HG03103 (cell line): ENCODE measurements at regions not wholly inside any gene's neighbourhood (a gene's known extent, or its start where the extent isn't known, plus 50 kb on each side); places are given as distances from the start of the nearest gene placed in this dataset.
"Not testable (repeated sequence)": the region's sequence is repeated elsewhere in the genome, so short reads cannot be mapped to it uniquely, and the experiment has no call there.

Experiments used
- ATAC-seq: cut with Tn5 transposase; IDR thresholded peaks from one replicate; pipeline ENCODE4 v1.9.1; 2021; ENCODE audit warnings: low read depth; ENCODE audit not compliant: unreplicated experiment

DNA sequence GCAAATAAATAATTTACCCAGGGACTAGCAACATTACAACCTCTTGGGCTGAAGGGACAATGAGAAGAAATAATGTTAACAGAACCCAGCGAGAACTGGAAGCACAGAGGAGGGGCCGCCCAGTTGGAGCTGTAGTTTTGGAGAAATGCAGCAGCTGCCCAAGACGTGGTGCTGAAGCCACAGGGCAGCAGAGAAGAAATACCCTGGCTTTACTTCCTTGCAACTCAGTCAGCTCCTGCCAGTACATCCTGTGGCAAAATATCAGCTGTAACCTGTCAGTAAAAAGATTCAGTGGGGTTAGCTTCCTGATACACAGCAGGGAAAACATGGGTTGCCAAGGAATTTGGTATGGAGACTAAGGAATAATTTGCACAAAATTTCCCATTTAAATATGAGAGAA lies 283.6 kb upstream of the USP25 start:
- ATAC-seq = no peak

DNA sequence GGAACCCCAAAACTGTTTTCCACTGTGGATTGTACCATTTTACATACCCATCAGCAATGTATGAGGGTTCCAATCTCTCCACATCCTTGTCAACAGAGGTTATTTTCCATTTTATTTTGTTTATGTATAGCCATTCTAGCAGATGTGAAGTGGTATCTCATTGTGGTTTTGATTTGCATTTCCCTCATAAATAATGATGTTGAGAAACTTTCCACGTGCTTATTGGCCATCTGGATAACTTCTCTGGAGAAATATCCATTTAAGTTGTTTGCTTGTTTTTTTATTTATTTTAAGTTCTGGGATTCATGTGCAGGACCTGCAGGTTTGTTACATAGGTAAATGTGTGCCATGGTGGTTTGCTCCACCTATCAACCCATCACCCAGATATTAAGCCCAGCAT lies 280.2 kb upstream of the USP25 start:
- no peak for ATAC-seq

DNA sequence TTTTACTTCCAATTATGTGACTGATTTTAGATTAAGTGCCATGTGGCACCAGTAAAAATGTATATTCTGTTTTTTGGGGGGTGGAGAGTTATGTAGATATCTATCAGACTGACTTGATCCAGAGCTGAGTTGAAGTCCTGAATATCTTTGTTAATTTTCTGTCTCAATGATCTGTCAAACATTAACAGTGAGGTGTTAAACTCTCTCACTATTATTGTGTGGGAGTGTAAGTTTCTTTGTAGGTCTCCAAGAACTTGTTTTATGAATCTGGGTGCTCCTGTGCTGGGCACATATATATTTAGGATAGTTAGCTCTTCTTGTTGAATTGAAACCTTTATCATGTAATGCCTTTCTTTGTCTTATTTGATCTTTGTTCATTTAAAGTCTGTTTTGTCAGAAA lies 276.5 kb upstream of the USP25 start:
- no peak for ATAC-seq

DNA sequence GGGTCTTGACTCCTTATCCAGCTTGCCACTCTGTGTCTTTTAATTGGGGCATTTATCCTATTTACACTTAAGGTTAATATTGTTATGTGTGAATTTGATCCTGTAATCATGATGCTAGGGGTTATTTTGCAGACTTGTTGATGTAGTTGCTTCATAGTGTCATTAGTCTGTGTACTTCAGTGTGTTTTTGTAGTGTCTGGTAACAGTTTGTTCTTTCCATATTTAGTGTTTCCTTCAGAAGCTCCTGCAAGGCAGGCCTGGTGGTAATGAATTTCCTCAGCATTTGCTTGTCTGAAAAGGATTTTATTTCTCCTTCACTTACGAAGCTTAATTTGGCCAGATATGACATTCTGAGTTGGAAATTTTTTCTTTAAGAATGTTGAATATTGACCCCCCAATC lies 276.0 kb upstream of the USP25 start:
- not testable (repeated sequence) for ATAC-seq

DNA sequence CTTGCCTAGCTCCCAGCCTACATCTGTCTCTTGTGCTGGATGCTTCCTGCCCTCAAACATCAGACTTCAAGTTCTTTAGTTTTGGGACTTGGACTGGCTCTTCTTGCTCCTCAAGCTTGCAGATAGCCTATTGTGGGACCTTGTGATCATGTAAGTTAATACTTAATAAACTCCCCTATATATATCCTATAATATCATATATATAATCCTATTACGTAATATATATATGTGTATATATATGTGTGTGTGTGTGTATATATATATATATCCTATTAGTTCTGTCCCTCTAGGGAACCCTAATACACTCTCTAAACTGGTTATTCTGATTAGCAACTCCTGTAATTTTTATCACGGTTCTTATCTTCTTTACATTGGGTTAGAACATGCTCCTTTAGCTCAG lies 274.9 kb upstream of the USP25 start:
- not testable (repeated sequence) for ATAC-seq

DNA sequence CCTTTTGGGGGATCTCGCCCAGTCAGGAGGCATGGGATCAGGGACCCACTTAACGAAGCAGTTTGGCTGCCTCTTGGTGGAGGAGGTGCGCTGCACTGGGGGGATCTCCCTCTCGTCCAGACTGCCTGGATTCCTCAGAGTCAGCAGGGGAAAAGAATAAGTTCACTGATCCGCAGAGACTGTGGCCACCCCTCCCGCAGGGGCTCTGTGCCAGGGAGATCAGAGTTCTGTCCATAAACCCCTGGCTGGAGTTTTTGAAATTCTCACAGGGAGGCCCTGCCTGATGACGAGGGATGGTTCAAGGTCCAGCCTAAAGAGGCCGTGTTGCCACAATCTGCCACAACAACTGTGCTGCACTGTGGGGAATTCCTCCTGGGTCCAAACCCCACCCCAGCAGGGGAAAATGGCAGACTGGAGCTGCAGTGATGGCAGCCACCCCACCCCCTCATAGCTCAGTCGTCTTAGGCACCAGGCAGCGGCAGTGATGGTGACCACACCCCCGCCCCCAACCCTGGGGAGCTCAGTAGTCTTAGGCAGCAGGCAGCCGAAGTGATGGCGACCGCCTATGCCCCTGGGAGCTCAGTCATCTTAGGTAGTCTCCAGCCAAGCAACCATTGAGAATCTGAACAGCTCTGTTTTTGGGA lies 273.8 kb upstream of the USP25 start:
- no peak for ATAC-seq

DNA sequence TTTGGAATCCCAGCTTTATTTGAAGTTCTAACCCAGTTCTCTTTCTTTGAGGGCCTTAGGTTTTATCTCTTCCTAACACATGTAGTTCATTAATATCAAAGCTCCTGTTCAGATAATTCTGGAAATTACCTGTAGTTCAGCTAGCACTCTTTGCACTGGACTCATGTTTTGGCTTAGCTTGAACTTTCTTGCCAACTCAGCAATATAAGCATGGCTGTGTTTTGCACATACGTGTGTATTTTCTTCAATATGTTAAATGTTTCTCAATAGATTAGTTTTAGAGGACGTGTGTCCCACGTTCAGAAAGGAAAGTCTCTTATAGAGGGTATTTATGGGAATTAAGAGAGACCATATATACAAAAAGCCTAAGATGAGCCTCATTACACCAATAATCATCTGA lies 271.8 kb upstream of the USP25 start:
- ATAC-seq = no peak

DNA sequence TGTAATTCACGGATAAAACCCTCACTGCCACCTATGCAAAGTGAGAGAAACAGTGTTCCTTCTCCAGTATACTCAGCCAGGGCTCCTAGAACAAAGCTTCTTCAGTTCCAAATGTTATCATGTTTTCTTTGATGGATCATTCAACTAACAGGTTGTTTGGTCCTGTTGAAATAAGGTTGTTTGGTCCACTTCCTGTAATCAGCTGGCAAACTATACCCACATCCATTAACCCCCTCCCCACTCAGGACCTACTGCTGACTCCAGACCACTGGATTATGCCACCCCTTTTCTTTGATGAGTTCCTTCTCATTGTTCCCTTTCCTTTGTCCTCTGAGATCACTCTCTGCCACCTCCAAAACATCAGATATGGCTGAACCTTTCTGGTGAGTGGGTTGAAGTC lies 267.7 kb upstream of the USP25 start:
- ATAC-seq = no peak

DNA sequence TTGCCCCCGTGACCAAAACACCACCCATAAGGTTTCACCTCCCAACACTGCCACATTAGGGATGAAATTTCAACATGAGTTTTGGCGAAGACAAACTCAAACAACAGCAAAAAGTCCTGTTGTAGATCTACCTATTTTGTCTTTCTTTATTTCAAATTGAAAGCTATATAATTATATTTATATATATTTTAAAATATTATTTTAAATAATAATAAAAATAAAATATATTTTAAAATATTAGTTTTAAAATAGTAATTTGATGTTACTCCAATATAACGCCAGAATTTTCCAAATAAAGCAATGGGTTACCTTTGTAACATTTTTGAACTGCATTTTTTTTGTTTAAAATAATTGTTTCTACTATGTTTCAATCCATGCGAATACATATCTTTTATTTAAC lies 263.5 kb upstream of the USP25 start:
- no peak for ATAC-seq

DNA sequence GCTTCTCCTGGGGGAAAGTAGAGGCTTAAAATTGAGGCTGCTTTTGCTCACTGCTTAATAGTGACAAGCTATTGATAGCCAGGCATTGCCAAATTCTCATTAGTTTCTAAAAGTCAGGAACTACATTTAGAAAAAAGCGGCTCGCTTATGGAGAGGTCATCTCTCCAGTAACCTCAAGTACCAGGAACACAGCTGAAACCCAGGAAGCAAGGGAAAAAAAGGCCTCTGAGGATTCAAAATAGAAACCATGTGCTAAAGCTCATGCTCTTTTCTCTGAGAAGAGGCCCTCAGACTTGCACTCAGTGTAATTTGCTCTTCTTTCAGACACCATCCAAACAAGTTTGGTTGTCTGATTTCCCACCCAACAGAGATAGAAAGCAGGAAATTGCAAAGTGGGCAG lies 261.4 kb upstream of the USP25 start:
- no peak for ATAC-seq

DNA sequence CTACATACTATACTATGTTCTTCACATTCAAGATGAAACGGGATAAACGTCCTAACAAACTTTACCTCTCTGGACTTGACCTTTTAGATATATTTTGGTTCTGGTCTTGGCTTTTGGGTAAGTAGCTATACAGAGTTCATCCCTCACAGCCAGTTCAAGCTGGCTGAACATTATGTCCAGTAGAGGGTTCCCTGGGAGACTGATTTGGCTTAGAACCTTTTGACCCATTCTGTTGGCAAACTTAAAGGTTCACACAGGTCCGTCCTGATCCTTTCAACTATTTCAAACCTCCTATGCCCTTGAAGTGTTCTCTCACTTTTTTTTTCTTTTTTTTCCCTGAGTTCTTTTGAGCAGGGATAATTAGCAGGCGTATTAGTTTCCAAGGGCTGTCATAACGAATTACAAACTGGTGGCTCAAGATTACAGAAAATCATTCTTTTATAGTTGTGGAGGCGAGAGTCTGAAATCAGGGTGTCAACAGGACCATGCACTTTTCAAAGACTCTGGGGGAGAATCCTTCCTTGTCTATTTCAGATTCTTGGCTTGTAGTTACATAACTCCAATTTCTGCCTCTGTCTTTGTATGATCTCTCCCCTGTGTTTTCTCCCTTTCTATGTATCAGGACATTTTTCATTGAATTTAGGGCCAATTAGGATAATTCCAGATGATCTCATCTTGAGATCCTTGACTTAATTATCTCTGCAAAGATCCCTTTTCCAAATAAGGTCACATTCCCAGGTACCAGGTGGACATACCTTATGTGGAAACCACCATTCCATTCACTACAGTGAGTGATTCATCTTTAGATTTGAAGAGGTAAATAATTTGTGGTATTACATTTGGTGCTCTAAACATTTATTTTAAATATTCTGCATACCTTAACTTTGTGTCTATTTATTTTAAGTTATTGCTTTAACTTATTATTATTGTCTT lies 257.4 kb upstream of the USP25 start:
- ATAC-seq = no peak

DNA sequence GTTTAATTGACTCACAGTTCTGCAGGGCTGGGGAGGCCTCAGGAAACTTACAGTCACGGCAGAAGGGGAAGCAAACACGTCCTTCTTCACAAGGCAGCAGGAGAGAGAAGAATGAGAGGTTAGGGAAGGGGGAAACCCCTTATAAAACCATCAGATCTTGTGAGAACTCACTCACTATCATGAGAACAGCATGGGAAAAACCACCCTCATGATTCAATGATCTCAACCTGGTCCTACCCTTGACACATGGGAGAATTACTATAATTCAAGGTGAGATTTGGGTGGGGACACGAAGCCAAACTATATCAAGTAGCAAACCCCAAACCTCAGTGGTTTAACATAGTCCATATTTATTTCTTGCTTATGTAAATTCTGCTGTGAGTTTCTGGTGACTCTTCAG lies 252.0 kb upstream of the USP25 start:
- not testable (repeated sequence) for ATAC-seq

DNA sequence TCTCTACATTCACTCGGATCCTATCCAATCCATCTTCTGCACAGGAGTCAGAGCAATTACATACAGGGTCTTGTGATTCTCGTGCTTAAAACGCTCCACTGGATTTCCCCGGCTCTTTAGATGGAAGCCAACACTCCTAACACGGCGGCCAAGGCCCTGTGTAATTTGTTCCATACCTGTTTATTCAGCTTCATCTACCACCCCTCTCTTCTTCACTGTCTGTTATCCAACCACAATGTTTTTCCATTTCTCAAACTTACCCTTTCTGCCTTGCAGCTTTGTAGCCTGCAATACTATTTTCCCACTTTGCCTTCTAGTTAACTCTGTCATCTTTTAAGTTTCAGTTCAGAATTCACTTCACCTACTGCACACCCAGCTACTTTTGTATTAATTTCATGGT lies 249.6 kb upstream of the USP25 start:
- no peak for ATAC-seq

DNA sequence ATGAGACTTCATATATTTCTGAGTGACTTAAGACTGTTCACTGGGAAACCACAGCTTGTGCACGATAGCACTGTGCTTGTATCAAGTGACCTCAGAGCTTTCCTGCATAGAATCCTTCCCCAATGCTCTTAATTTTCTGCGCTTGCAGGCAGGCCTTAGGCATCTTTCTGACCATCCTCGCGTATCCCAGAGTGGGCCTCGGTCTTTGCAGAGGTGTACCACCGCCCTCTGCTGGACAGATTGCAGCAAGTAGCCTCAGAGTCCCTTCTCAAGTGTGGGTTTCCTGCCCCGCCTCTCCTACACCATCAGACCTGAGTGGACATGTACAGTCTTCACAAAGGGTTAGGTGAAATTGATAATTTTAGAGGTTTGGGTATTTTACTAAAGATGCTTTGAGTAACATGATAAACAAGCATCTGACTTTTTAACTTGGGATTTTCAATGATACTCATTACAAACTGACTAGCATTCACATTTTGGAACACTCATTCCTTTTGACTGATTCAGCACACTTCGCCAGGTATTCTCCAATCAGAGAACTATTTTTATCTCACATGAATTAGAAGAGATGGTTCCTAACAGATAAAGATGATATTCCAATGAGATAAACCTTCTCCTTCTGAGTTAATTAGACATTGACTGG lies 246.5 kb upstream of the USP25 start:
- peak; percentile 99 for ATAC-seq

DNA sequence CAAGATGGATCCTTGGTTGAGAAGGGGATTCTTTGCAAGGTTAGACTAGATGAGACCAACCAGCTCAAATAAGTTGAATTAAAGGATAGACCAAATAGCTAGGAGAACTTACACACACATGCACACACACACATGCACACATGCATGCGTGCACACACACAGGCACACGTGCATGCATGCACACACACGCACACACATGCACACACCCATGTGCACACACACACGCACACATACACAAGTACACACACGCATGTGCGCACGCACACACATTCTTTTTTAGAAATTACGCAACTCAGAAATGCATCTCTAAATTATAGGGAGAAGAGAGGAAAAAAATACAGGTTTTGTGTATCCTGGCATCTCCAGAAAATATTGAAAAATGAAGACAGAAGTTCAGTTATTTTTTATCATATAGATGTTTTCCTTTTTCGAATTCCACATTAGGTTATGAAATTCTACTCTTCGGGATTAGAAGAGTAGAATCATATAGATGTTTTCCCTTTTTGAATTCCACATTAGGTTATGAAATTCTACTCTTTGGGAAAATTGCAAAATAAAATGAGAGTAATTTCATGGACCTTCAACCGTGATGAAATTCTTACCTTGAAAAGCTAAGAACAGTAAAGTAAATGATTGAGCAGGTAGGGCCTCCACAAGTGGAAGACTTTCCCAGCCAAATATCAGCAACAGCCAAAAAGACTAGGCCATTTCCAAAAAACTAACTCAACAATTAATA lies 243.2 kb upstream of the USP25 start:
- ATAC-seq = no peak

DNA sequence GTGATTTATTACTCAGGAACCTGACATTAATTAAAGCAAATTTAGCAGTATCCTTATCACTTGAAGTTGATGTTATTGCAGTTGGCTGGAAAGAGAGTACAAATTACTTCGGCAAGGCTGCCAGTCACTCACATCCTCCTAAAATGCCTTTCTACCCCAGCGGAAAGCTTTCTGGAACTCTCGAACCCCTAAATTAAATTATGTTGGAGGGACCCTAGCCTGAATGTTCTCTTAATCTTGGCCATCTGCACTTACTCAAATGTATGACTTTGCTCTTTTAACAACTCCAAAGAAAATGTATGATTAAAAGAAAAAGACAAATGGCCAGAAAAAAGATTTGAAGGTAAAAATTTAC lies 242.6 kb upstream of the USP25 start:
- no peak for ATAC-seq

DNA sequence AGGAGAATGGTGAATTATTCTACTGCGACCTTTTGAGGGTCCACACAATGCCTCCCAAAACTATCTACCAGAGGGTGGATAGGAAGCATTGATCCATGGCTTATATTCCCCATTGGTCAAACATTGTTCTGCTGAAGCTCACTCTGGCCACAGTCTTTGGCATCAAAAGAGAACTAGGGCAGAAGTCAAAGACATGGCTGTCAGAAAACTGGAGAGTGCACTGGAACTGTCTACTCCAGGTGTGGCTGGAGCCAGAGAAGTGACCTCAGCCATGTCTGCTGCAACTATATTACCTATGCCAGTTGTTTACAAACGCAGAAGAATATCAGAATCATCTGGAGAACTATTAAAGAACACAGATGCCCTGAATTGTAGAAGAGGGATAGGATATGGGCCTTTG lies 238.7 kb upstream of the USP25 start:
- no peak for ATAC-seq

DNA sequence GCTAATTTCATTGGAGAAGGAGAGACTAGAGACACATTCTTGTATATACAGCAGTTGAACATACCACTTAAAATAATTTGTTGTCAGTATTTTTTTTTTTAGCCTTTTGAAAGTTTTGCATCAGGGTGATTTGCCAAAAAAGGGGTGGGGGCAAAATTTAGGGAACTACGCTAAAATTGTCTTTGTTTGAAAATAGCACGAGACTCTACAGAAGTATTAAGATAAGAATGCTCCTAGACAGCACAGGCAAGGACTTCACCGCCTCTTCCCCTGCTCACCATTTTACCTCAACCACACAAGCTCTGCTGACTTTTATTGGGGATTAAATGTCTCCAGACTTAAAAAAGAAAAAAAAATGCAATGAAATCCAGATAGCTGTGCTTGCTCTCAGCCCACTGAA lies 236.1 kb upstream of the USP25 start:
- ATAC-seq = no peak

DNA sequence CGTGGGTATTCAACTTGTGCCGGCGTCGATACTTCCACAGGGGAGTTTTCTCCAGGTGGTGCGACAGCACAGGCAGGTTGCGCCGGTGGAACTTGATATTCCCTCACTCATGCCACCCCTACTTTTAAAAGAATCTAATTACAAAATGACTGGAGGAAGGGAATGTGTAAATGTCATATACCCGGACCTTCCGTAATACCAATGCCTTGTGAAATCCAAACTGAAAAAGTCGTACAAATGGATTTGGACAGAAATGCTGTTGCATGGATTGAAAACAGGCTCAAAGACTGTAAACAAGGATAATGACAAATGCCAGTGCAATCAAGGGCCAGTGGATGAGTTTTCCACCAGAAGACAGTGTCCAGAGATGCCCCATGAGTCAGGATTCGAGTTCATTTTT lies 235.3 kb upstream of the USP25 start:
- ATAC-seq = no peak

DNA sequence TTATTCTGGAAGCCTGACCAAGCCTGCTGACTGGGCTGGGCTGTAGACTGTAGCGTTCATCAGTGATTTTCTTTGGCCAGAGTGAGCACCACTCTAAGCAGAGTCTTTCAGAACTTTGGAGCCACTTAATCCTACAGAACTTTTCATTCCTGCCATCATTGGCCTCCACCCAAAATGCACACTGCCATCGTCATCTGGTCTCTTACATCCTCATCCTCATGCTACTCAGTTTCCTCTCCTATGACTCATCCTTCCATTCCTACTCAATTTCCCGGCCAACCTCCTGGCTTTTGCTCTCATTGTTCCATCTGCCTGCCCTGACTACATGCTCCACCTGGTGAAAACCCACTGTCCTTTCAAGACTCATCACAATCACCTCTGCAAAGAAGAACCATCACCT lies 233.8 kb upstream of the USP25 start:
- ATAC-seq = no peak

DNA sequence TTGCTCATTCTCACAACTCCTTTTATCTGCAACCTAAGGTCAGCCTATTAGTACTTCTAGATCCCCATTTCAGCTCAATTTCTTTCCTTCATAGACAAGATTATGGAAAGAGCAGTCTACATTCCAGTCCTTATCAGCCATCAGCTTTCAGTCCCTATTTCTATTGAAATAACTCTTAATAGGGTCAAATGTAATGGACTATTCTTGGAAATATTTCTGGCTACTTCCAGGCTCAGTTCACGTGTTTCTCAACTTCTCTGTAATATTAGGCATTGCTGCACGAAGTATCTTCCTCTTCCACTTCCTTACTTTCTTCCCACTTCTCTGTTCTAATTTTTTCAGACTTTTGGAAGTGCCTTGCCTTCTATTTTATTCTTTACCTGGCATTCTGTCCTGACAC lies 232.9 kb upstream of the USP25 start:
- no peak for ATAC-seq
